Gastrocnemius medialis (tissue), 4 donors: ENCODE measurements at regions not wholly inside any gene's neighbourhood (a gene's known extent, or its start where the extent isn't known, plus 50 kb on each side); places are given as distances from the start of the nearest gene placed in this dataset.
"Not testable (repeated sequence)": the region's sequence is repeated elsewhere in the genome, so short reads cannot be mapped to it uniquely, and the experiment has no call there.

Source experiments
- ATAC-seq, 2 donors: fragments of 150-250 bp; one replicate each; pipeline ENCODE4 v1.9.1; 2016
- DNase-seq, 2 donors: peaks; one replicate each; pipeline ENCODE4 v3.0.0-alpha.2; 2019
- H3K27ac ChIP-seq, 4 donors: fragments of 200-600 bp; sonication (generic); 1 replicate in 1 of 4; 2 replicates in 3 of 4; pipeline ENCODE4 v1.5.1; 2016 to 2018; ENCODE audit warnings: mild to moderate bottlenecking in 2 of 4, moderate library complexity in 1 of 4
- H3K27me3 ChIP-seq, 3 donors: fragments of 200-600 bp; sonication (generic) in 2 of 3; 1 replicate in 1 of 3; 2 replicates in 2 of 3; pipeline versions ENCODE4 v1.5.1 to v1.6.0; 2016 to 2019; ENCODE audit warnings: mild to moderate bottlenecking in 1 of 3, moderate library complexity in 1 of 3
- H3K36me3 ChIP-seq, 2 donors: fragments of 200-600 bp; sonication (generic) in 1 of 2; one replicate each; pipeline ENCODE4 v1.5.1; 2017 to 2018
- H3K4me1 ChIP-seq, 2 donors: fragments of 200-600 bp; sonication (generic) in 1 of 2; one replicate each; pipeline ENCODE4 v1.5.1; 2016 to 2017; ENCODE audit warnings: mild to moderate bottlenecking in 2 of 2
- H3K4me3 ChIP-seq, 4 donors: fragments of 200-600 bp; sonication (generic) in 3 of 4; 1 replicate in 1 of 4; 2 replicates in 3 of 4; pipeline ENCODE4 v1.5.1; 2016 to 2019; ENCODE audit warnings: mild to moderate bottlenecking in 2 of 4
- H3K9me3 ChIP-seq, 3 donors: fragments of 200-600 bp; sonication (generic) in 2 of 3; 1 replicate in 1 of 3; 2 replicates in 2 of 3; pipeline ENCODE4 v1.5.1; 2016 to 2019
- POLR2A ChIP-seq, 2 donors: fragments of 450-650 bp; IDR thresholded peaks; one replicate each; pipeline ENCODE4 v1.6.1; 2017; ENCODE audit warnings: antibody characterized with exemption in 2 of 2, mild to moderate bottlenecking in 2 of 2, moderate library complexity in 2 of 2
- in situ Hi-C, 4 donors: fragments of 200-750 bp; cut with MboI; loops; one replicate each; pipeline versions ENCODE4 v1.15.0 to v1.8.0; 2017; ENCODE audit warnings: low sequenced_read_pairs in 4 of 4
- intact Hi-C: fragments of 100-400 bp; cut with DNase I; formaldehyde crosslinking; loops from one replicate; pipeline ENCODE4 v1.15.1; 2023; ENCODE audit warnings: low total_unique reads
- TF ChIP-seq, protein P1 (sequence below), 5 experiments: fragments of 450-650 bp in 3 of 5; fragments of 200-600 bp in 2 of 5; sonication (generic) in 2 of 5; IDR thresholded peaks in 4 of 5; conservative IDR thresholded peaks in 1 of 5; 1 replicate in 4 of 5; 2 replicates in 1 of 5; pipeline ENCODE4 v1.5.1; 2016 to 2019; ENCODE audit warnings: antibody characterized with exemption in 5 of 5, mild to moderate bottlenecking in 3 of 5, moderate library complexity in 3 of 5

DNA sequence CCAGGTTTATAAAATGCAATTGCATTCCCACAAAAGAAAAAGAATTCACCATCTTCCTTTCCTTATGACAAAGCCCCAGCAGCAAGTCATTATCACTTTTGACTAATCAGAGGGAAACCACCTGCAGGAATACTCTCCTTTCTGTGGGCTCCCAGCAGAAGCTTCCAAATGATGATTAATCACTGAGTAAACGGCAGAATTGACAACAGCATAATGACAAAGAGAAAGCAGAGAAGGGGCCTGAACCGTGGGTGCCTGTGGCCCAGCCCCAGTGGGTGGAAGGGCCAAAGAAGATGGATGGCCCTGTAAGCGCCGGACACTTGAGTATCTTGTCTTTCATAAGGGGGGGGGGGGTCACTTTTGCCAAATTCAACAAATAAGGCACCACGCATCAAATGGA, 152.4 kb upstream of the NRBF2 start:
- in situ Hi-C loops (no loop called here), intact Hi-C loops (no loop called here)
- no peak overlapping the region for H3K4me3 ChIP-seq
- no peaks in the 10 kb centered on the region for H3K27me3 ChIP-seq
- H3K9me3 ChIP-seq, result no peaks in the 10 kb centered on the region
- DNase-seq (no peak), ATAC-seq (no peak)
- H3K4me1 ChIP-seq, result no peaks in the 10 kb centered on the region
- no peaks in the 10 kb centered on the region for H3K36me3 ChIP-seq
- no peak overlapping the region for H3K27ac ChIP-seq
- TF ChIP-seq, protein P1, sequence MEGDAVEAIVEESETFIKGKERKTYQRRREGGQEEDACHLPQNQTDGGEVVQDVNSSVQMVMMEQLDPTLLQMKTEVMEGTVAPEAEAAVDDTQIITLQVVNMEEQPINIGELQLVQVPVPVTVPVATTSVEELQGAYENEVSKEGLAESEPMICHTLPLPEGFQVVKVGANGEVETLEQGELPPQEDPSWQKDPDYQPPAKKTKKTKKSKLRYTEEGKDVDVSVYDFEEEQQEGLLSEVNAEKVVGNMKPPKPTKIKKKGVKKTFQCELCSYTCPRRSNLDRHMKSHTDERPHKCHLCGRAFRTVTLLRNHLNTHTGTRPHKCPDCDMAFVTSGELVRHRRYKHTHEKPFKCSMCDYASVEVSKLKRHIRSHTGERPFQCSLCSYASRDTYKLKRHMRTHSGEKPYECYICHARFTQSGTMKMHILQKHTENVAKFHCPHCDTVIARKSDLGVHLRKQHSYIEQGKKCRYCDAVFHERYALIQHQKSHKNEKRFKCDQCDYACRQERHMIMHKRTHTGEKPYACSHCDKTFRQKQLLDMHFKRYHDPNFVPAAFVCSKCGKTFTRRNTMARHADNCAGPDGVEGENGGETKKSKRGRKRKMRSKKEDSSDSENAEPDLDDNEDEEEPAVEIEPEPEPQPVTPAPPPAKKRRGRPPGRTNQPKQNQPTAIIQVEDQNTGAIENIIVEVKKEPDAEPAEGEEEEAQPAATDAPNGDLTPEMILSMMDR (IDR thresholded peaks at IDR 0.05 in 4 of 5, conservative IDR thresholded peaks at IDR 0.05 in 1 of 5), result no peak
- no peak for TF ChIP-seq POLR2A (IDR thresholded peaks at IDR 0.05)

DNA sequence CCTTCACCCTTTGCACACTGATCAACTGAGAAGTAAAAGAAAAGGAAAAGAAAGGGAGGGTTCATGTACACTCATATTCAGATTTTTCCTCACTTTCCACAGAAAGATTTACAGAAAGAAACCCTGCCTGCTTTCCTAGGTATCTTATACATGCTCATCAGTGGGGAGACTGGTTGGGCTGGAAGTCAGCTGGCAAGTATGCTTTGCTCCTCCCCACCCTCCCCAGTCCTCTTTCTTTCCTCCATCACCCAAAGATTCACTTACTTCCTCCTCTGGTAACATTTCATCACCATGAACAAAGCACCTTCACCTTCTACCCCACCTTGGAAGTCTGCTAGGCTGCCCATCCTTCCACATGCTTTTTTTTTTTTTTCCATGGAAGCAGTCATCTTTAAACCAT, 153.2 kb upstream of the NRBF2 start:
- TF ChIP-seq POLR2A (IDR thresholded peaks at IDR 0.05), result no peak
- TF ChIP-seq, protein P1 (IDR thresholded peaks at IDR 0.05 in 4 of 5, conservative IDR thresholded peaks at IDR 0.05 in 1 of 5), result no peak
- Histone ChIP-seq H3K9me3 (no peaks in the 10 kb centered on the region), H3K36me3 (no peaks in the 10 kb centered on the region), H3K4me3 (no peak overlapping the region), H3K4me1 (no peaks in the 10 kb centered on the region), H3K27me3 (no peaks in the 10 kb centered on the region), H3K27ac (no peak overlapping the region)
- in situ Hi-C loops (no loop called here), intact Hi-C loops (no loop called here)
- ATAC-seq (no peak), DNase-seq (no peak)

DNA sequence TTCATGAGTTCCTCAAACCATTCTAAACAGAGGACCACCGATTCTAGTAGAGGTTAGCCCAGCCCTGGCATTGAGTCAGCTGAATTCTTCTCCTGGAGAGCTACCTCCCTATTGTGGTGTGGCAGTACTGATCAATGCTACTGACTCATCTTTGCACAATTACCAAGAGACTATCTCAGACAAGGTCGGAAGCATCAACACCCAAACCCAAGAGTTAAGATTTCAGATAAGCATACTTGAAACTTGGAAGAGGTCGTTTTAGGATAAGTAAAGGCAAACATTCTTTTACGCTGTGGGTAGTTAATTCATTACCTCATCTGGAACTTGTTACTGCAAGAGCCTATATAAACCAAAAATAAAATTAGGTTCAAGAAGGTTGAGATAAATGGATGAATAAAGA, 154.6 kb upstream of the NRBF2 start:
- H3K4me1 ChIP-seq, result no peaks in the 10 kb centered on the region
- H3K4me3 ChIP-seq, result no peak overlapping the region
- H3K9me3 ChIP-seq, result no peaks in the 10 kb centered on the region
- H3K27ac ChIP-seq, result no peak overlapping the region
- TF ChIP-seq, protein P1 (IDR thresholded peaks at IDR 0.05 in 4 of 5, conservative IDR thresholded peaks at IDR 0.05 in 1 of 5), result no peak
- TF ChIP-seq POLR2A (IDR thresholded peaks at IDR 0.05), result no peak
- no peak for DNase-seq
- in situ Hi-C loops (no loop called here), intact Hi-C loops (no loop called here)
- H3K27me3 ChIP-seq, result no peaks in the 10 kb centered on the region
- H3K36me3 ChIP-seq, result no peaks in the 10 kb centered on the region
- ATAC-seq, result no peak

GRCh38 chr10:62974795-62975194, 158.3 kb upstream of the NRBF2 start:
- H3K27me3 ChIP-seq, intact Hi-C loops, ATAC-seq, H3K4me3 ChIP-seq, DNase-seq, in situ Hi-C loops, H3K27ac ChIP-seq, H3K36me3 ChIP-seq, H3K4me1 ChIP-seq, H3K9me3 ChIP-seq: not testable (repeated sequence)

DNA sequence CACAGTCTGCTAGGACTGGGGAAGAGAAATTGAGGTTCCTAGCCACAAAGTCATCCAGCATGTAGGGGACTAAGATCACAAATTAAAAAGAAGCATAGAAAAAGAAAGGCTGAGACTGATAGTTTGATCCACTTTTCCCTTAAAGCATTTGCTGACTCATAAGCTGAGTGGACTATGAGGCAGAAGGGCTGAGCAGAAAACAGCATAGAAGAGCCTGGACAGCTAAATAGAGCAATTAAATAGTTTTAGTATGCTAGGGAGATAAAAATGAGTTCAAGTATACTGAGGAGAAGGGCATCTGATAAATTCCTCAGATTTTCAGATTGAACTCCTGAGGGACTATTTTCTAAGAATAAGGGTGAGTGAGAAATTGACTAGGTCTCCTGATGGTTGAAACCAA, 155.9 kb upstream of the EGR2 start:
- in situ Hi-C loops, result no loop called here
- no peaks in the 10 kb centered on the region for H3K9me3 ChIP-seq
- H3K36me3 ChIP-seq, result no peaks in the 10 kb centered on the region
- DNase-seq, result no peak
- intact Hi-C loops, result no loop called here
- no peaks in the 10 kb centered on the region for H3K27me3 ChIP-seq
- H3K27ac ChIP-seq, result no peak overlapping the region
- no peak overlapping the region for H3K4me3 ChIP-seq
- H3K4me1 ChIP-seq, result no peaks in the 10 kb centered on the region
- ATAC-seq, result no peak
- TF ChIP-seq, protein P1 (IDR thresholded peaks at IDR 0.05 in 4 of 5, conservative IDR thresholded peaks at IDR 0.05 in 1 of 5), result no peak
- TF ChIP-seq POLR2A (IDR thresholded peaks at IDR 0.05), result no peak
